SK-N-SH (cell line): ENCODE measurements at regions not wholly inside any gene's neighbourhood (a gene's known extent, or its start where the extent isn't known, plus 50 kb on each side); places are given as distances from the start of the nearest gene placed in this dataset.

Source experiments
- CTCF ChIA-PET: fragments of 300-600, 350-600 bp; formaldehyde crosslinking; extraction: SDS; loops from one replicate; lab custom pipeline; 2021; lab: Yijun Ruan, JAX
- POLR2A ChIA-PET: fragments of 350-600 bp; sonication (Branson Sonifier 250); formaldehyde crosslinking; extraction: SDS; loops from one replicate; lab custom pipeline; 2020; ENCODE audit warnings: antibody characterized with exemption, inconsistent platforms; lab: Yijun Ruan, JAX
- DNase-seq: peaks from one replicate; pipeline ENCODE4 v3.0.0; 2012
- H2AFZ ChIP-seq: fragments of 200-600 bp; sonication (generic); 2 replicates; pipeline ENCODE4 v1.8.1; 2016; ENCODE audit warnings: antibody characterized with exemption, mild to moderate bottlenecking, low read depth
- H3F3A ChIP-seq: fragments of 200-600 bp; sonication (generic); replicated peaks from 2 replicates; pipeline ENCODE3; 2016; ENCODE audit warnings: antibody characterized with exemption, mild to moderate bottlenecking; ENCODE audit not compliant: insufficient read depth
- H3K27ac ChIP-seq, 2 experiments: fragments of 200-500 bp in 1 of 2; fragments of 200-600 bp in 1 of 2; sonication (Bioruptor generic) in 1 of 2; sonication (generic), shearing (Covaris generic) in 1 of 2; 2 replicates each; pipeline versions ENCODE4 v1.5.1 to v1.6.1; 2014 to 2016; ENCODE audit warnings: low read depth in 2 of 2, inconsistent platforms in 1 of 2, low read length in 1 of 2, mild to moderate bottlenecking in 1 of 2, mixed read lengths in 1 of 2
- H3K27me3 ChIP-seq: fragments of 200-600 bp; sonication (generic), shearing (Covaris generic); 2 replicates; pipeline ENCODE4 v1.6.1; 2016; ENCODE audit warnings: mixed run types; ENCODE audit not compliant: insufficient read depth
- H3K36me3 ChIP-seq, 2 experiments: fragments of 200-500 bp in 1 of 2; fragments of 200-600 bp in 1 of 2; sonication (Bioruptor generic) in 1 of 2; sonication (generic) in 1 of 2; replicated peaks in 1 of 2; 2 replicates each; pipeline versions ENCODE3 to v1.5.1; 2014 to 2016; ENCODE audit warnings: low read length in 1 of 2, mild to moderate bottlenecking in 1 of 2; ENCODE audit not compliant: insufficient read depth in 2 of 2, control insufficient read depth in 1 of 2
- H3K4me1 ChIP-seq, 2 experiments: fragments of 200-500 bp in 1 of 2; fragments of 200-600 bp in 1 of 2; sonication (Bioruptor generic) in 1 of 2; sonication (generic), shearing (Covaris generic) in 1 of 2; 2 replicates each; pipeline versions ENCODE4 v1.5.1 to v1.6.1; 2014 to 2016; ENCODE audit warnings: low read depth in 1 of 2, low read length in 1 of 2, mixed run types in 1 of 2; ENCODE audit not compliant: insufficient read depth in 2 of 2, control insufficient read depth in 1 of 2
- H3K4me2 ChIP-seq: fragments of 200-600 bp; sonication (generic), shearing (Covaris generic); 2 replicates; pipeline ENCODE4 v1.6.1; 2017; ENCODE audit warnings: mixed run types
- H3K4me3 ChIP-seq, 2 experiments: fragments of 200-500 bp in 1 of 2; fragments of 200-600 bp in 1 of 2; sonication (Bioruptor generic) in 1 of 2; sonication (generic), shearing (Covaris generic) in 1 of 2; 2 replicates each; pipeline versions ENCODE4 v1.5.1 to v1.8.1; 2014 to 2016; ENCODE audit warnings: low read depth in 2 of 2, inconsistent platforms in 1 of 2, low read length in 1 of 2, mild to moderate bottlenecking in 1 of 2, mixed read lengths in 1 of 2, moderate library complexity in 1 of 2
- H3K79me2 ChIP-seq: fragments of 200-600 bp; sonication (generic); 2 replicates; pipeline ENCODE4 v1.8.1; 2017; ENCODE audit warnings: mild to moderate bottlenecking; ENCODE audit not compliant: insufficient read depth
- H3K9ac ChIP-seq: fragments of 200-600 bp; sonication (generic); 2 replicates; pipeline ENCODE4 v1.6.1; 2017; ENCODE audit warnings: mixed run types
- H3K9me2 ChIP-seq: fragments of 200-600 bp; sonication (generic); 2 replicates; pipeline ENCODE4 v1.6.1; 2017; ENCODE audit warnings: mixed run types
- H3K9me3 ChIP-seq: fragments of 200-600 bp; sonication (generic); 2 replicates; pipeline ENCODE4 v1.6.1; 2017; ENCODE audit warnings: mixed run types, mild to moderate bottlenecking, moderate library complexity
- H4K20me1 ChIP-seq: fragments of 200-600 bp; sonication (generic); 2 replicates; pipeline ENCODE4 v1.6.1; 2017; ENCODE audit warnings: mild to moderate bottlenecking, mixed run types; ENCODE audit not compliant: insufficient read depth
- CHD2 ChIP-seq: fragments of 150-350 bp; IDR thresholded peaks from 2 replicates; pipeline ENCODE4 v1.6.1; 2018; ENCODE audit warnings: low read length; ENCODE audit not compliant: partially characterized antibody
- ELF1 ChIP-seq: IDR thresholded peaks from 2 replicates; pipeline ENCODE4 v1.4.0; 2012
- GATA2 ChIP-seq: sonication (generic); formaldehyde crosslinking; IDR thresholded peaks from 2 replicates; pipeline ENCODE4 v1.5.0; 2020; ENCODE audit warnings: mild to moderate bottlenecking, missing genetic modification reagents
- MEF2A ChIP-seq: IDR thresholded peaks from 2 replicates; pipeline ENCODE4 v1.4.0; 2012; ENCODE audit warnings: low read depth, borderline replicate concordance
- POLR2AphosphoS5 ChIP-seq: IDR thresholded peaks from 2 replicates; pipeline ENCODE4 v1.6.1; 2012; ENCODE audit warnings: low read depth, low read length
- RAD21 ChIP-seq: IDR thresholded peaks from 2 replicates; pipeline ENCODE4 v1.6.1; 2012; ENCODE audit warnings: mild to moderate bottlenecking, low read length
- RXRA ChIP-seq: IDR thresholded peaks from 2 replicates; pipeline ENCODE4 v1.4.0; 2012; ENCODE audit warnings: low read depth, mild to moderate bottlenecking, borderline replicate concordance
- SIN3A ChIP-seq: IDR thresholded peaks from 2 replicates; pipeline ENCODE4 v1.6.1; 2012; ENCODE audit warnings: low read depth, mild to moderate bottlenecking, low read length, moderate library complexity, borderline replicate concordance
- SMC3 ChIP-seq: IDR thresholded peaks from 2 replicates; pipeline ENCODE4 v1.6.1; 2012; ENCODE audit warnings: low read depth, low read length, improper control_type of control experiment
- TAF1 ChIP-seq: IDR thresholded peaks from 2 replicates; pipeline ENCODE4 v1.6.1; 2012; ENCODE audit warnings: low read depth, mild to moderate bottlenecking, low read length, moderate library complexity, borderline replicate concordance
- TEAD4 ChIP-seq: IDR thresholded peaks from 2 replicates; pipeline ENCODE4 v1.4.0; 2012; ENCODE audit warnings: mild to moderate bottlenecking, borderline replicate concordance; ENCODE audit not compliant: insufficient read depth
- USF2 ChIP-seq: fragments of 150-350 bp; IDR thresholded peaks from 2 replicates; pipeline ENCODE4 v1.6.1; 2017; ENCODE audit warnings: antibody characterized with exemption, low read length, low read depth, borderline replicate concordance
- ZBTB33 ChIP-seq: IDR thresholded peaks from 2 replicates; pipeline ENCODE4 v1.4.0; 2012; ENCODE audit warnings: low read depth, borderline replicate concordance
- WGBS: methylation state at CpG from one replicate; pipeline ENCODE4 v1.1.6; 2017; ENCODE audit warnings: low lambda C conversion rate; 5-methylcytosine and 5-hydroxymethylcytosine counted together
- TF ChIP-seq, protein P1 (sequence below): IDR thresholded peaks from 2 replicates; pipeline ENCODE4 v1.4.0; 2012; ENCODE audit warnings: low read depth
- TF ChIP-seq, protein P2 (sequence below): fragments of 150-350 bp; IDR thresholded peaks from 2 replicates; pipeline ENCODE4 v1.6.1; 2016; ENCODE audit warnings: mild to moderate bottlenecking, low read depth, low read length
- TF ChIP-seq, protein P3 (sequence below): IDR thresholded peaks from 2 replicates; pipeline ENCODE4; 2012

DNA sequence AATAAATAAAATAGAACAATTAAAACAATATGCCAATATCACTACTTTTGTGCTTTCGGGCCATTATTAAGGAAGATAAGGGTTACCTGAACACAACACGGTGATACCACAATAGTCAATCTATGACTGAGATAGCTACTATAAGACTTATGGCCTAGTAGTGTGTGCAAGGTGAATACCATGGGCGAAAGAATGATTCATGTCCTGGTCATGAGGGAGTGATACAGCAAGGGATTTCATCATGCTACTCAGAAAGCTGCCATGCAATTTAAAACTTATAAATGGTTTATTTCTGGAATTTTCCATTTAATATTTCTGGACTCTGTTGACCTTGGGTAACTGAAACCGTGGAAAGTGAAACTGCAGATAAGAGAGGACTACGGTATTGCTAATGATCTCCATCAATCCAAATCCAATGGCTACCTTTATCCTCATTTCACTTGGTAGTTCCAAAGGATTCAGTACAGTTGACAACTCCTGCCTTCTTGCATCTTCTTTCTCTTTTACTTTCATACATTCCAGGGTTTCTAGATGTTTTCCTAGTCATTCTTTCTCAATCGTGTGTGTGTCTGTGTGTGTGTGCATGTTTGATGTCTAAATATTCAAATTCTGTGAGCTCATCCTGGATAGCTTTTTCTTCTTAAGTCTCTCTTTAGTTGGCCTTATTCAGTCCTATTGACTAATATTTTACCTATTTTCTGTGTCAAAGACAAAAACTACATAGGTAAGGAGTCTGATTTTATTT, 100.5 kb upstream of the MAGI2 start (continued):
- TF ChIP-seq USF2: no peak
- TF ChIP-seq TEAD4: no peak
- no peak for TF ChIP-seq SMC3
- no peak for TF ChIP-seq SIN3A
- no peak for TF ChIP-seq ELF1

GRCh38 chr7:79552463-79552862, 99.0 kb upstream of the MAGI2 start:
- Histone ChIP-seq H3K9me3 (no peaks in the 10 kb centered on the region), H3F3A (no peaks in the 10 kb centered on the region), H3K4me2 (no peak overlapping the region), H3K27ac (no peak overlapping the region), H3K4me1 (no peaks in the 10 kb centered on the region), H3K27me3 (no peaks in the 10 kb centered on the region), H3K79me2 (no peaks in the 10 kb centered on the region), H2AFZ (no peak overlapping the region), H3K9me2 (0 out of 2 replicates have a peak, but pooled peaks cover 9% of the 10 kb centered on the region), H3K36me3 (peaks cover 0 to 1% of the 10 kb centered on the region in 2 experiments), H3K9ac (no peak overlapping the region), H4K20me1 (no peaks in the 10 kb centered on the region), H3K4me3 (no peak overlapping the region)
- DNase-seq: no peak
- no peak for TF ChIP-seq ELF1
- TF ChIP-seq RXRA: no peak
- ChIA-PET POLR2A (no interaction called here), CTCF (no interaction called here)

DNA sequence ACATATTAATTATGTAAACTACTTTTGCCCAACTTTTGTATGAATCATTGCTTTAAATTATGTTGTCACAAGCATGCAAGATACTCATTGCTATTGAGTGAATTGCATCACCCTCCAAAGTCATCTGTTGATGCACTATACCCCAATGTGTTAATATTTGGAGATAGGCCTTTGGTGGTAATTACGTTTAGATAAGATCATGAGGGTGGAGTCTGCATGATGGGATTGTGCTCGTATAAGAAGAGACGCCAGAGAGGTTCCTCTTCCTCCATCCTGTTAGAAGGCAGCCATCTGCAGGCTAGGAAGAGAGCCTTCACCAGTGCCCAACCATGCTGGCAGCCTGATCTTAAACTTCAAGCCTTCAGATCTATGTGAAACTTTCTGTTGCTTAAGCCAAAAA, 95.3 kb upstream of the MAGI2 start:
- Histone ChIP-seq H3K4me1 (no peaks in the 10 kb centered on the region), H3K9me2 (0 out of 2 replicates have a peak, but pooled peaks cover 9% of the 10 kb centered on the region), H4K20me1 (no peaks in the 10 kb centered on the region), H3K27me3 (no peaks in the 10 kb centered on the region), H3K4me3 (no peak overlapping the region), H3K9ac (no peak overlapping the region), H3K9me3 (no peaks in the 10 kb centered on the region), H3K4me2 (no peak overlapping the region), H3K36me3 (peaks cover 0 to 5% of the 10 kb centered on the region in 2 experiments), H3K27ac (no peak overlapping the region), H3K79me2 (no peaks in the 10 kb centered on the region), H3F3A (no peaks in the 10 kb centered on the region), H2AFZ (no peak overlapping the region)
- DNase-seq: no peak
- ChIA-PET CTCF (interaction anchor here (0.6 to 1.3 kb wide), 2 partner anchors 251 to 609 kb away, joined by 3 read pairs; no protein-coding TSS in a partner anchor), POLR2A (no interaction called here)
- 74% methylated on average over 3 of the region's 3 CpGs for WGBS
- TF ChIP-seq CHD2 (no peak), RAD21 (no peak), MEF2A (no peak), TAF1 (no peak), GATA2 (CRISPR knock-in tag) (no peak), POLR2AphosphoS5 (no peak), ZBTB33 (no peak), SIN3A (no peak), TEAD4 (no peak)
- TF ChIP-seq, protein P1, sequence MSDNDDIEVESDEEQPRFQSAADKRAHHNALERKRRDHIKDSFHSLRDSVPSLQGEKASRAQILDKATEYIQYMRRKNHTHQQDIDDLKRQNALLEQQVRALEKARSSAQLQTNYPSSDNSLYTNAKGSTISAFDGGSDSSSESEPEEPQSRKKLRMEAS: no peak
- TF ChIP-seq, protein P2, sequence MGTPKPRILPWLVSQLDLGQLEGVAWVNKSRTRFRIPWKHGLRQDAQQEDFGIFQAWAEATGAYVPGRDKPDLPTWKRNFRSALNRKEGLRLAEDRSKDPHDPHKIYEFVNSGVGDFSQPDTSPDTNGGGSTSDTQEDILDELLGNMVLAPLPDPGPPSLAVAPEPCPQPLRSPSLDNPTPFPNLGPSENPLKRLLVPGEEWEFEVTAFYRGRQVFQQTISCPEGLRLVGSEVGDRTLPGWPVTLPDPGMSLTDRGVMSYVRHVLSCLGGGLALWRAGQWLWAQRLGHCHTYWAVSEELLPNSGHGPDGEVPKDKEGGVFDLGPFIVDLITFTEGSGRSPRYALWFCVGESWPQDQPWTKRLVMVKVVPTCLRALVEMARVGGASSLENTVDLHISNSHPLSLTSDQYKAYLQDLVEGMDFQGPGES: no peak
- TF ChIP-seq, protein P3, sequence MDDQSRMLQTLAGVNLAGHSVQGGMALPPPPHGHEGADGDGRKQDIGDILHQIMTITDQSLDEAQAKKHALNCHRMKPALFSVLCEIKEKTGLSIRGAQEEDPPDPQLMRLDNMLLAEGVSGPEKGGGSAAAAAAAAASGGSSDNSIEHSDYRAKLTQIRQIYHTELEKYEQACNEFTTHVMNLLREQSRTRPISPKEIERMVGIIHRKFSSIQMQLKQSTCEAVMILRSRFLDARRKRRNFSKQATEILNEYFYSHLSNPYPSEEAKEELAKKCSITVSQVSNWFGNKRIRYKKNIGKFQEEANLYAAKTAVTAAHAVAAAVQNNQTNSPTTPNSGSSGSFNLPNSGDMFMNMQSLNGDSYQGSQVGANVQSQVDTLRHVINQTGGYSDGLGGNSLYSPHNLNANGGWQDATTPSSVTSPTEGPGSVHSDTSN: no peak
